Naive thymus-derived CD4-positive, alpha-beta T cell (primary cell): ENCODE measurements at regions not wholly inside any gene's neighbourhood (a gene's known extent, or its start where the extent isn't known, plus 50 kb on each side); places are given as distances from the start of the nearest gene placed in this dataset.

Experiments used
- ATAC-seq: fragments of 150-1000 bp; cut with Tn5 transposase; 2 replicates; pipeline ENCODE4 v1.10.0; 2021; ENCODE audit warnings: mild to moderate bottlenecking, moderate library complexity
- CTCF ChIA-PET: fragments of 350-600 bp; sonication (Branson Sonifier 250); formaldehyde crosslinking; loops from one replicate; lab custom pipeline; 2021; ENCODE audit warnings: antibody characterized with exemption; lab: Charles Lee
- POLR2A ChIA-PET: fragments of 350-600 bp; sonication (Branson Sonifier 250); formaldehyde crosslinking; loops from one replicate; lab custom pipeline; 2021; ENCODE audit warnings: antibody characterized with exemption, inconsistent platforms; lab: Charles Lee
- DNase-seq, 9 donors: peaks; one replicate each; pipeline versions ENCODE4 v3.0.0 to v3.0.0-alpha.2; 2020 to 2022; ENCODE audit warnings: mixed read lengths in 1 of 9
- H3K27ac ChIP-seq: one replicate; pipeline ENCODE4 v1.7.0; 2013; ENCODE audit warnings: mild to moderate bottlenecking, low read depth, low read length, moderate library complexity
- H3K27me3 ChIP-seq, 2 donors: one replicate each; pipeline ENCODE4 v1.7.0; 2013; ENCODE audit warnings: low read length in 2 of 2, mild to moderate bottlenecking in 2 of 2, moderate library complexity in 2 of 2; ENCODE audit not compliant: control insufficient read depth in 2 of 2, insufficient read depth in 2 of 2
- H3K36me3 ChIP-seq, 3 experiments: 1 replicate in 2 of 3; 2 replicates in 1 of 3; pipeline ENCODE4 v1.7.0; 2013; ENCODE audit warnings: low read length in 3 of 3, mild to moderate bottlenecking in 3 of 3, moderate library complexity in 1 of 3; ENCODE audit not compliant: insufficient read depth in 3 of 3, control insufficient read depth in 2 of 3
- H3K4me1 ChIP-seq, 2 donors: one replicate each; pipeline ENCODE4 v1.7.0; 2013; ENCODE audit warnings: low read length in 2 of 2, mild to moderate bottlenecking in 2 of 2, moderate library complexity in 1 of 2; ENCODE audit not compliant: control insufficient read depth in 2 of 2, insufficient read depth in 2 of 2
- H3K4me3 ChIP-seq: 2 replicates; pipeline ENCODE4 v1.7.0; 2013; ENCODE audit warnings: mild to moderate bottlenecking, low read length
- H3K9me3 ChIP-seq, 3 experiments: 1 replicate in 2 of 3; 2 replicates in 1 of 3; pipeline ENCODE4 v1.7.0; 2013; ENCODE audit warnings: low read length in 3 of 3; ENCODE audit not compliant: control insufficient read depth in 2 of 3
- H3K27ac Mint-ChIP-seq, 9 donors: one replicate each; pipeline ENCODE4 v1.8.0; 2020 to 2022; ENCODE audit warnings: mixed read lengths in 9 of 9, mild to moderate bottlenecking in 8 of 9, moderate library complexity in 5 of 9, inconsistent platforms in 2 of 9
- H3K27me3 Mint-ChIP-seq, 5 donors: one replicate each; pipeline ENCODE4 v1.8.0; 2021 to 2022; ENCODE audit warnings: mixed read lengths in 5 of 5, mild to moderate bottlenecking in 1 of 5
- H3K36me3 Mint-ChIP-seq, 5 donors: one replicate each; pipeline ENCODE4 v1.8.0; 2020 to 2022; ENCODE audit warnings: mixed read lengths in 5 of 5, mild to moderate bottlenecking in 3 of 5, inconsistent platforms in 1 of 5
- H3K4me1 Mint-ChIP-seq, 7 donors: one replicate each; pipeline ENCODE4 v1.8.0; 2020 to 2022; ENCODE audit warnings: mixed read lengths in 7 of 7, mild to moderate bottlenecking in 3 of 7, inconsistent platforms in 1 of 7
- H3K4me3 Mint-ChIP-seq, 10 donors: one replicate each; pipeline ENCODE4 v1.8.0; 2020 to 2022; ENCODE audit warnings: mild to moderate bottlenecking in 10 of 10, mixed read lengths in 10 of 10, moderate library complexity in 6 of 10, inconsistent platforms in 2 of 10
- H3K9me3 Mint-ChIP-seq, 11 donors: one replicate each; pipeline ENCODE4 v1.8.0; 2020 to 2022; ENCODE audit warnings: mixed read lengths in 11 of 11, mild to moderate bottlenecking in 4 of 11, inconsistent platforms in 1 of 11, moderate library complexity in 1 of 11
- intact Hi-C, 2 donors: fragments of 100-400 bp; cut with micrococcal nuclease; formaldehyde crosslinking; loops; one replicate each; pipeline ENCODE4 v1.15.1; 2023

- intact Hi-C loops = loop anchor here in 1 of 2 donors (5.0 kb wide), 1 partner anchor 48 kb away; no protein-coding TSS in a partner anchor
- POLR2A ChIA-PET = no interaction called here
- no peaks in the 10 kb centered on the region for H3K36me3 Mint-ChIP-seq
Measured at GRCh38 chr20:52444455-52444854, 252.9 kb upstream of the ZFP64 start.

DNA sequence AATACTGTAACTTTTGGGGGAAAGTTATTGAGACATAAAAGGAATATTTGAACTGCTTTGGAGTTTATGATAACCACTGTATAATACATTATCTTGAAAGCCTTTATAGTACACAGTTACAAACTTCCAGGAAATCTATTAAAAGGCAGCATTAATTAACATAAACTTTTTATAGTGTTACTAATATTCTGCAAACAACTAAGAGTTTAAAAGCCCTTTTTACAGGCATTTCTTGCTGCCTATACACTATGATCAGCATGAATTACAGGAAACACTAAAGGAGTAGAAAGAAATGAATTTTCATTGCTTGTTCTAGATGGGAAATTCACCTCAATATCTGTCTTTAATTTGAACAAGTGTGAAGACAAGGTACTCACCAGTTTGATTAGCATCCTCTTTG lies 252.3 kb upstream of the ZFP64 start:
- Mint-ChIP-seq H3K4me3 (no peak overlapping the region), H3K27me3 (peaks cover 0 to 3% (median 0%) of the 10 kb centered on the region in 5 donors), H3K4me1 (peaks cover 0 to 5% (median 0%) of the 10 kb centered on the region in 7 donors), H3K9me3 (no peaks in the 10 kb centered on the region), H3K27ac (no peak overlapping the region), H3K36me3 (no peaks in the 10 kb centered on the region)
- Histone ChIP-seq H3K27ac (no peak overlapping the region), H3K27me3 (no peaks in the 10 kb centered on the region), H3K36me3 (no peaks in the 10 kb centered on the region), H3K9me3 (no peaks in the 10 kb centered on the region), H3K4me1 (no peaks in the 10 kb centered on the region), H3K4me3 (no peak overlapping the region)
- ChIA-PET CTCF (no interaction called here), POLR2A (no interaction called here)
- intact Hi-C loops = loop anchor here in 1 of 2 donors (5.0 kb wide), 1 partner anchor 48 kb away; no protein-coding TSS in a partner anchor
- ATAC-seq (no peak), DNase-seq (no peak)

More at GRCh38 chr20:52444455-52444854, 252.9 kb upstream of the ZFP64 start:
- CTCF ChIA-PET = no interaction called here
- no peak for ATAC-seq
- no peaks in the 10 kb centered on the region for H3K9me3 Mint-ChIP-seq
- DNase-seq = no peak
- peak overlapping the region in 1 of 9 donors; percentile 12 for H3K27ac Mint-ChIP-seq
- H3K27me3 ChIP-seq = no peaks in the 10 kb centered on the region
- H3K36me3 ChIP-seq = no peaks in the 10 kb centered on the region
- H3K9me3 ChIP-seq = no peaks in the 10 kb centered on the region
- no peak overlapping the region for H3K4me3 ChIP-seq
- peaks cover 0 to 4% (median 0%) of the 10 kb centered on the region in 7 donors for H3K4me1 Mint-ChIP-seq
- no peak overlapping the region for H3K27ac ChIP-seq
- H3K4me1 ChIP-seq = no peaks in the 10 kb centered on the region
- H3K27me3 Mint-ChIP-seq = peaks cover 0 to 3% (median 0%) of the 10 kb centered on the region in 5 donors
- no peak overlapping the region for H3K4me3 Mint-ChIP-seq

DNA sequence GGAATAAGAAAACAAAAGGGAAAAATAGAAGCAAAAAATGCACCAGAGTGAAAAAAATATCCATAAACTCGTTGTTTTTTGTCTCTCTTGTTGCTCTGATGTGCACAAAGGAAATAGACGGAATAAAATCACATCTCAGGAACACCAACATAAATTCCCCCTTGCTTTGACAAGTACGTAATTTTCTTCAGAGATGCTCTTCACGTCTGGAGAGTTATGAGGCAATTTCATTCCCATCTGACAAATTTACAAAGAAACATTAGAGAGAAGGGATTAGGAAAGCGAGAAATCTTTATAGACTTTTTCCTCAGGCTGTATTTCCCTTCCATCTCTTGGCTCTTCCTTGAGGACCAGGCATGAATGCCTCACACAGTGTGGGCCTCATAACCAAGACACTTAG lies 250.1 kb upstream of the ZFP64 start:
- ChIA-PET POLR2A (no interaction called here), CTCF (interaction anchor here (1.1 kb wide), 1 partner anchor 63 kb away, joined by 3 read pairs; no protein-coding TSS in a partner anchor)
- H3K27me3 ChIP-seq = no peaks in the 10 kb centered on the region
- Mint-ChIP-seq H3K27me3 (peaks cover 0 to 3% (median 0%) of the 10 kb centered on the region in 5 donors), H3K36me3 (no peaks in the 10 kb centered on the region), H3K27ac (peak overlapping the region in 1 of 9 donors; percentile 26), H3K4me3 (no peak overlapping the region), H3K9me3 (peaks cover 0 to 3% (median 0%) of the 10 kb centered on the region in 11 donors), H3K4me1 (peaks cover 0 to 20% (median 0%) of the 10 kb centered on the region in 7 donors)
- no peak overlapping the region for H3K27ac ChIP-seq
- no peaks in the 10 kb centered on the region for H3K36me3 ChIP-seq
- intact Hi-C loops = loop anchor here in 1 of 2 donors (5.0 kb wide), 1 partner anchor 51 kb away; no protein-coding TSS in a partner anchor
- no peak for DNase-seq
- H3K9me3 ChIP-seq = no peaks in the 10 kb centered on the region
- no peak for ATAC-seq
- no peak overlapping the region for H3K4me3 ChIP-seq
- H3K4me1 ChIP-seq = no peaks in the 10 kb centered on the region

DNA sequence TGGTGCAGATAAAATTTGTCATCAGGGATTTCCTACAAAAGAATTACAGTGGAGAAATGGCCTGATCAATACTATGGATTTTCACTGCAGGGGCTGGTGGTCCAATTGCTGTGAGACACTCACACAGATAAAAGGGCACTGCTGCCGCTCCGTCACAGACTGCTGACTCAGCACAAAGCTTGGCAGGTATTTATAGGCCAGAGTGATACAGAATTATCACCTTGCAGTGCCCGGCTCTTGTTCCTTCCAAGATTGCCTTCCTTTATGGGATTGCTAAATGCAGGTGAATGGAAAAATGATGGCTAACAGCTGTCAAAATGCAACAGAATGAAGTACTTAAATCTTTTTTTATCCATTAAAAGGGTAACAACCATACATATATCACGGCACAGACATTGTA lies 247.8 kb upstream of the ZFP64 start:
- ChIA-PET POLR2A (interaction anchor here (0.7 to 1.0 kb wide), 2 partner anchors 20 to 29 kb away, joined by 4 read pairs; no protein-coding TSS in a partner anchor), CTCF (interaction anchor here (1.1 kb wide), 1 partner anchor 63 kb away, joined by 3 read pairs; no protein-coding TSS in a partner anchor)

DNA sequence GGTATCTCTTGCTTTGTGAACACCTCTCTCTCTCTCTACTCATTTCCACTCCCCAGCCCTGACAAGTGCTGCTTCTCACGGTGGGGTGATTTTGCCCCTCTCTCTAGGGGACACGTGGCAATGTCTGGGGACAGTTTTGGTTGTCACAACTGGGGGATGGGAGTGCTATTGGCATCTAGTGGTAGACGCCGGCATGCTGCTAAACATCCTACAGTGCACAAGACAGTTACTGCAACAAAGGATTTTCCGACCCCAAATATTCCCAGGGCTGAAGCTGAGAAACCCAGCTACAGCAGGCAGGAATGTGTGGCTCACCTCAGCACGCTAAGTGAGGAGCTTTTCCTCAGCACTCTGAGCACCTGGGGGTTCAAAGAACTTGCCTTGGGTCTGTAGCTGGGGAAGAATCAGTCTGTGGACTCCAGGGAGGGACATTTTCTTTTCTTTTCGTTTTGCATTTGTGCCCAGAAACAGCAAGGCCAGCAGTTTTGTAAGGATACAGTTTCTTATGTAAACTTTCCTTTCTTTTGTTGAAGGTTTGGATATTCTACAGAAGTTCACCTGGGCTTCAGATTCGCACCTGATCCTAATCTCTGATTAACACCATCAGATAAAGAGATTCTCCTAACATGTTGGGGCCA lies 246.9 kb upstream of the ZFP64 start:
- H3K36me3 ChIP-seq = no peaks in the 10 kb centered on the region
- DNase-seq = peak in 5 of 9 donors; percentile 16 to 33 (median 23)
- ChIA-PET POLR2A (interaction anchor here (0.6 kb wide), 1 partner anchor 22 kb away, joined by 3 read pairs; no protein-coding TSS in a partner anchor), CTCF (interaction anchor here (0.7 kb wide), 1 partner anchor 752 kb away, joined by 4 read pairs; no protein-coding TSS in a partner anchor)
- Mint-ChIP-seq H3K4me1 (peaks cover 0 to 23% (median 0%) of the 10 kb centered on the region in 7 donors), H3K27ac (peak overlapping the region in 4 of 9 donors; percentile 59 to 96 (median 68)), H3K36me3 (no peaks in the 10 kb centered on the region), H3K27me3 (peaks cover 0 to 3% (median 0%) of the 10 kb centered on the region in 5 donors), H3K4me3 (peak overlapping the region in 3 of 10 donors; percentile 8 to 64 (median 49)), H3K9me3 (peaks cover 0 to 3% (median 0%) of the 10 kb centered on the region in 11 donors)
- ATAC-seq = peak; percentile 31
- intact Hi-C loops = no loop called here
- no peak overlapping the region for H3K27ac ChIP-seq
- H3K9me3 ChIP-seq = no peaks in the 10 kb centered on the region
- H3K4me1 ChIP-seq = no peaks in the 10 kb centered on the region
- H3K27me3 ChIP-seq = no peaks in the 10 kb centered on the region
- H3K4me3 ChIP-seq = no peak overlapping the region

More for the DNA sequence above, 247.8 kb upstream of the ZFP64 start:
- H3K27me3 Mint-ChIP-seq = peaks cover 0 to 3% (median 0%) of the 10 kb centered on the region in 5 donors
- ATAC-seq (no peak), DNase-seq (no peak)
- no peaks in the 10 kb centered on the region for H3K36me3 ChIP-seq
- peaks cover 0 to 3% (median 0%) of the 10 kb centered on the region in 11 donors for H3K9me3 Mint-ChIP-seq
- H3K27ac ChIP-seq = no peak overlapping the region
- peak overlapping the region in 2 of 9 donors; percentile 37 to 53 for H3K27ac Mint-ChIP-seq
- peaks cover 0 to 20% (median 0%) of the 10 kb centered on the region in 7 donors for H3K4me1 Mint-ChIP-seq
- H3K4me3 Mint-ChIP-seq = no peak overlapping the region
- H3K36me3 Mint-ChIP-seq = no peaks in the 10 kb centered on the region
- H3K4me1 ChIP-seq = no peaks in the 10 kb centered on the region
- no peaks in the 10 kb centered on the region for H3K9me3 ChIP-seq
- H3K27me3 ChIP-seq = no peaks in the 10 kb centered on the region
- intact Hi-C loops = no loop called here
- no peak overlapping the region for H3K4me3 ChIP-seq

GRCh38 chr20:52434453-52434852 lies 242.9 kb upstream of the ZFP64 start:
- ATAC-seq = no peak
- H3K9me3 Mint-ChIP-seq = peaks cover 0 to 10% (median 5%) of the 10 kb centered on the region in 11 donors
- Histone ChIP-seq H3K9me3 (no peaks in the 10 kb centered on the region), H3K36me3 (no peaks in the 10 kb centered on the region), H3K4me3 (no peak overlapping the region), H3K27ac (no peak overlapping the region), H3K4me1 (no peaks in the 10 kb centered on the region), H3K27me3 (no peaks in the 10 kb centered on the region)
- ChIA-PET CTCF (no interaction called here), POLR2A (interaction anchor here (0.7 to 1.8 kb wide), 8 partner anchors 8 to 52 kb away, joined by 3 to 6 read pairs (median 4); no protein-coding TSS in a partner anchor)
- H3K4me1 Mint-ChIP-seq = peaks cover 0 to 23% (median 0%) of the 10 kb centered on the region in 7 donors
- DNase-seq = no peak
- no peaks in the 10 kb centered on the region for H3K27me3 Mint-ChIP-seq
- intact Hi-C loops = no loop called here
- peak overlapping the region in 1 of 9 donors; percentile 65 for H3K27ac Mint-ChIP-seq
- H3K4me3 Mint-ChIP-seq = no peak overlapping the region
- peaks cover under 1 to 2% (median under 1%) of the 10 kb centered on the region in 5 donors for H3K36me3 Mint-ChIP-seq
